H1 (cell line): ENCODE measurements at regions not wholly inside any gene's neighbourhood (a gene's known extent, or its start where the extent isn't known, plus 50 kb on each side); places are given as distances from the start of the nearest gene placed in this dataset.

Experiments
- HDAC2 ChIP-seq, 2 experiments: fragments of 300-600 bp in 1 of 2; sonication (generic) in 1 of 2; IDR thresholded peaks; 2 replicates each; pipeline ENCODE4 v1.6.1; 2011 to 2012; ENCODE audit warnings: low read depth in 2 of 2, low read length in 2 of 2, mild to moderate bottlenecking in 2 of 2, moderate library complexity in 2 of 2, borderline replicate concordance in 1 of 2, inconsistent platforms in 1 of 2
- RFX5 ChIP-seq: IDR thresholded peaks from 2 replicates; pipeline ENCODE4 v1.6.1; 2011; ENCODE audit warnings: low read depth, low read length, improper control_type of control experiment, borderline replicate concordance
- TF ChIP-seq, protein P1 (sequence below), 3 experiments: IDR thresholded peaks; 1 replicate in 2 of 3; 2 replicates in 1 of 3; pipeline versions ENCODE4 v1.5.1 to v1.6.1; 2011; ENCODE audit warnings: low read length in 3 of 3, mild to moderate bottlenecking in 3 of 3, inconsistent platforms in 2 of 3, low read depth in 1 of 3, moderate library complexity in 1 of 3; ENCODE audit not compliant: insufficient read depth in 1 of 3; ENCODE audit errors: control extremely low read depth in 1 of 3

DNA sequence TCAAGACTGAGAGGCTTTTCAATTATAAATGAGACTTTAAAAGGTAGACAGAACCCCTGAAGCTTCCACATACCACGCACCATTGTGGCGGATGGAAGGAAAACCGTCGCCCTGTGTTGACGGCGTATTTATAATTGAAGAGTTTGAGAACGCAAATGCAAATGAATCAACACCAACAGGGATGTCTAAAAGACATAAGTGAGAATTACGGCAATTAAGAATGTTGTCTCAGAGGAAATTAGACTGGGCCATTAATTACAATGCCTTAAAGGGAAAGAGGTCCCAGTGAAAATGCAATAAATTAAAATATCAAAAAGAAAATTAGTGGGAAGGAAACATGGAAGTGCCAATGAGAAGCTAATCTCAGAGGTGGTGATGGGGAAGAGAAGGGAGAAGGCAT lies 148.5 kb upstream of the XYLT1 start:
- TF ChIP-seq, protein P1, sequence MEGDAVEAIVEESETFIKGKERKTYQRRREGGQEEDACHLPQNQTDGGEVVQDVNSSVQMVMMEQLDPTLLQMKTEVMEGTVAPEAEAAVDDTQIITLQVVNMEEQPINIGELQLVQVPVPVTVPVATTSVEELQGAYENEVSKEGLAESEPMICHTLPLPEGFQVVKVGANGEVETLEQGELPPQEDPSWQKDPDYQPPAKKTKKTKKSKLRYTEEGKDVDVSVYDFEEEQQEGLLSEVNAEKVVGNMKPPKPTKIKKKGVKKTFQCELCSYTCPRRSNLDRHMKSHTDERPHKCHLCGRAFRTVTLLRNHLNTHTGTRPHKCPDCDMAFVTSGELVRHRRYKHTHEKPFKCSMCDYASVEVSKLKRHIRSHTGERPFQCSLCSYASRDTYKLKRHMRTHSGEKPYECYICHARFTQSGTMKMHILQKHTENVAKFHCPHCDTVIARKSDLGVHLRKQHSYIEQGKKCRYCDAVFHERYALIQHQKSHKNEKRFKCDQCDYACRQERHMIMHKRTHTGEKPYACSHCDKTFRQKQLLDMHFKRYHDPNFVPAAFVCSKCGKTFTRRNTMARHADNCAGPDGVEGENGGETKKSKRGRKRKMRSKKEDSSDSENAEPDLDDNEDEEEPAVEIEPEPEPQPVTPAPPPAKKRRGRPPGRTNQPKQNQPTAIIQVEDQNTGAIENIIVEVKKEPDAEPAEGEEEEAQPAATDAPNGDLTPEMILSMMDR (IDR thresholded peaks at IDR 0.05; ENCODE audit: control extremely low read depth in 1 of 3, insufficient read depth in 1 of 3, low read depth in 1 of 3, low read length in 3 of 3): no peak
- no peak for TF ChIP-seq RFX5
- TF ChIP-seq HDAC2 (IDR thresholded peaks at IDR 0.05; ENCODE audit: borderline replicate concordance in 1 of 2, low read depth in 2 of 2, low read length in 2 of 2): no peak
